Neutrophil (primary cell): ENCODE measurements at regions not wholly inside any gene's neighbourhood (a gene's known extent, or its start where the extent isn't known, plus 50 kb on each side); places are given as distances from the start of the nearest gene placed in this dataset.

Experiments used
- H3K27ac ChIP-seq: fragments of 200-600 bp; sonication (generic); 2 replicates; pipeline ENCODE4 v1.5.1; 2016; ENCODE audit warnings: mild to moderate bottlenecking, moderate library complexity
- H3K27me3 ChIP-seq: fragments of 200-600 bp; sonication (generic); 2 replicates; pipeline ENCODE4 v1.6.0; 2016; ENCODE audit warnings: mild to moderate bottlenecking
- H3K36me3 ChIP-seq: fragments of 200-600 bp; sonication (generic); 2 replicates; pipeline ENCODE4 v1.5.1; 2017
- H3K4me1 ChIP-seq, 2 experiments: fragments of 200-600 bp in 1 of 2; sonication (generic) in 1 of 2; 1 replicate in 1 of 2; 2 replicates in 1 of 2; pipeline versions ENCODE4 v1.5.1 to v1.6.1; 2013 to 2016; ENCODE audit warnings: low read depth in 1 of 2, low read length in 1 of 2, mild to moderate bottlenecking in 1 of 2, moderate library complexity in 1 of 2; ENCODE audit not compliant: control insufficient read depth in 1 of 2, insufficient read depth in 1 of 2
- H3K4me3 ChIP-seq, 2 experiments: fragments of 200-600 bp in 1 of 2; sonication (generic) in 1 of 2; 1 replicate in 1 of 2; 2 replicates in 1 of 2; pipeline ENCODE4 v1.5.1; 2013 to 2016; ENCODE audit warnings: low read depth in 1 of 2, low read length in 1 of 2, mild to moderate bottlenecking in 1 of 2, moderate library complexity in 1 of 2
- H3K9me3 ChIP-seq: fragments of 200-600 bp; sonication (generic); 2 replicates; pipeline ENCODE4 v1.5.1; 2016
- TF ChIP-seq, protein P1 (sequence below): fragments of 200-600 bp; sonication (generic); IDR thresholded peaks from 2 replicates; pipeline ENCODE4 v1.5.1; 2016; ENCODE audit warnings: antibody characterized with exemption

DNA sequence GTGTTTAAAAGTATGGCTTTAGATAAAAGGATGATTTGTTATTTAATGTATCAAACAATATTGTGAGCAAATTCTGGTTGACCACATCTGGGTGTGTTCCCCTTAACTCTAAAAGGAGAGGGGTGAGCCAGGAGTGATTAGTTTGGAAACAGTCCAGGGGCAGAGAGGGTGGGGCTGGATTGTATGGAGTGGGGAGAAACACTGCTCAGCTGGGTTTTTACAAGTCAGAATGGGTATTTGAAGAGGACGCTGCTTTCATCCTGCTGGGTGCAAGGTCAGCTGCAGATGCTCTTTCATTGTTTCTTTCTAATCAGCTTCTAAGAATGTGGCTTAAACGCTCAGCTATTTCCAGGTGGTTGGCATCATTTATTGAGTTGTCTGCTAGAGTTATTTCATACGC, 82.8 kb upstream of the LIMCH1 start:
- Histone ChIP-seq H3K4me1 (no peaks in the 10 kb centered on the region), H3K27ac (no peak overlapping the region), H3K4me3 (no peak overlapping the region), H3K36me3 (no peaks in the 10 kb centered on the region), H3K27me3 (no peaks in the 10 kb centered on the region), H3K9me3 (no peaks in the 10 kb centered on the region)
- TF ChIP-seq, protein P1, sequence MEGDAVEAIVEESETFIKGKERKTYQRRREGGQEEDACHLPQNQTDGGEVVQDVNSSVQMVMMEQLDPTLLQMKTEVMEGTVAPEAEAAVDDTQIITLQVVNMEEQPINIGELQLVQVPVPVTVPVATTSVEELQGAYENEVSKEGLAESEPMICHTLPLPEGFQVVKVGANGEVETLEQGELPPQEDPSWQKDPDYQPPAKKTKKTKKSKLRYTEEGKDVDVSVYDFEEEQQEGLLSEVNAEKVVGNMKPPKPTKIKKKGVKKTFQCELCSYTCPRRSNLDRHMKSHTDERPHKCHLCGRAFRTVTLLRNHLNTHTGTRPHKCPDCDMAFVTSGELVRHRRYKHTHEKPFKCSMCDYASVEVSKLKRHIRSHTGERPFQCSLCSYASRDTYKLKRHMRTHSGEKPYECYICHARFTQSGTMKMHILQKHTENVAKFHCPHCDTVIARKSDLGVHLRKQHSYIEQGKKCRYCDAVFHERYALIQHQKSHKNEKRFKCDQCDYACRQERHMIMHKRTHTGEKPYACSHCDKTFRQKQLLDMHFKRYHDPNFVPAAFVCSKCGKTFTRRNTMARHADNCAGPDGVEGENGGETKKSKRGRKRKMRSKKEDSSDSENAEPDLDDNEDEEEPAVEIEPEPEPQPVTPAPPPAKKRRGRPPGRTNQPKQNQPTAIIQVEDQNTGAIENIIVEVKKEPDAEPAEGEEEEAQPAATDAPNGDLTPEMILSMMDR, result no peak

DNA sequence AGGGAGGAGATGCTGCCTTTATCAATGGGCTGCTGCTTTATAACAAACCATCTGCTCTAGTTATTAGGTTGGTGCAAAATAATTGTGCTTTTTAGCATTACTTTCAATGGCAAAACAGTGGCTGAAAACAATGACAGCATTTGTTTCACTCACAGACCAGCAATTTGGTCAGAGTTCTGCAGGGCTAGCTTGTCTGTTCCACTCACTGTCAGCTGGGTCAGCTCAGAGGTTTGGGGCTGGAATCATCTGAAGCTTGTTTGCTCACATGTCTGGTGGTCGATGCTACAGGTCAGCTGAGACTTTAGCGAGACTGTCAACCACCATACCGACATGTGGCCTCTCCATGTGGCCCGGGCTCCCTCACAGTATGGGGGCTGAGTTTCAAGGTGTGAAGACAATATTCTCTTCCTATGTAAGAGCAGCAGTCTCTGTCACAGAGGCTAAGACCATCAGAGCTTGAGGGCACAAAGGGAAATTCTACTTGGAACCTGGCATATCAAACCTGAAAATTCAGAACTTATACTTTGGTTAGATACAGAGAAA, 81.3 kb upstream of the LIMCH1 start:
- H3K27ac ChIP-seq, result no peak overlapping the region
- TF ChIP-seq, protein P1, result no peak
- H3K4me3 ChIP-seq, result no peak overlapping the region
- no peaks in the 10 kb centered on the region for H3K9me3 ChIP-seq
- H3K4me1 ChIP-seq, result no peaks in the 10 kb centered on the region
- no peaks in the 10 kb centered on the region for H3K27me3 ChIP-seq
- H3K36me3 ChIP-seq, result no peaks in the 10 kb centered on the region

- H3K27me3 ChIP-seq, result no peaks in the 10 kb centered on the region
- TF ChIP-seq, protein P1, result no peak
- no peak overlapping the region for H3K4me3 ChIP-seq
- no peaks in the 10 kb centered on the region for H3K4me1 ChIP-seq
- no peak overlapping the region for H3K27ac ChIP-seq
- no peaks in the 10 kb centered on the region for H3K36me3 ChIP-seq
- no peaks in the 10 kb centered on the region for H3K9me3 ChIP-seq
Observed at GRCh38 chr4:41458689-41459088, 79.3 kb upstream of the LIMCH1 start.

DNA sequence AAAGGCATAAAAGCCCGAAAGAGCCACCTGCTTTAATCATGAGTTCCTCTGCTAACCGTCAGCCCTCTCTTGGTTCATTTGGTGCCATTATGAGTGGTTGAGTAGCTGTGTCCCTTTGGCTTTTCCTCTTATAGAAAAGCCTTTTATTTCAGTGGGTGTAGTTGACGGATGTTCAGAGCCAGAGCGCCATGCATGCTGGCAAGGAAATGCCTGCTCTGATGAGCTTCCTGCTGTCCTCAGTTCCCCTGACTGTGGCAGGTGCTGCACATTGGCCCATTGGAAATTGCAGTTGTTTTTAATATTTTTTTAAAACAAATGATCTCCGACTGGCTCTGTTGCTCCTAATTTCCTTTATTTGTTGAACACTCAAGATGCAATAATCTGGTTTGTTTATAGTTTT, 77.3 kb upstream of the LIMCH1 start:
- Histone ChIP-seq H3K27ac (no peak overlapping the region), H3K27me3 (no peaks in the 10 kb centered on the region), H3K9me3 (no peaks in the 10 kb centered on the region), H3K36me3 (no peaks in the 10 kb centered on the region), H3K4me3 (no peak overlapping the region), H3K4me1 (no peaks in the 10 kb centered on the region)
- TF ChIP-seq, protein P1, result no peak

DNA sequence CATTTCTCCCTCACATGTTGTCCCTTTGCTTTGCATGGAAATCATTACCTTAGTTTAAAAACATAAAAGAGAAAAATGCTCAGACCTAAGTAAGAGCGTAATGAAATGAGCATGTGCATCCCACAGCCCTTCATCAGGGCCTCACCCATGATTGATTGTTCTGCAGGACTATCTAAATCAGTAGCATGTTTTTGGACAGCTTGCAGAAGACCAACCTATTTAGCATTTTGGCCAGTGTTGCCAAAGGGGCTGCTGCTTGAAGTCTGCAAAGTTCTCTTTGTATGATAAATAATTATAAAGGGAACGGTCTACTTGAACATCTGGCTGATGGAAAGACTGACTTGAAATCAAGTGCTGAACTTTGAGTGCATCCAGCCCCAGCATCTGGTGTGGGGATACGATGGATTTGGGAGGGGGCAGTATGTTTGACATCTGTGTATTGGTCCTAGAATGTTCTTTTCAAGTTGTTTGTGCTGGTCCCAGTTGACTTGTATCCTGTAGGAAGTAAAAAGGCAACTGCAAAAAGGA, 76.1 kb upstream of the LIMCH1 start:
- no peak overlapping the region for H3K27ac ChIP-seq

More for the DNA sequence above, 76.1 kb upstream of the LIMCH1 start:
- H3K4me1 ChIP-seq, result no peaks in the 10 kb centered on the region
- TF ChIP-seq, protein P1, result no peak
- H3K27me3 ChIP-seq, result no peaks in the 10 kb centered on the region
- H3K36me3 ChIP-seq, result no peaks in the 10 kb centered on the region
- no peaks in the 10 kb centered on the region for H3K9me3 ChIP-seq
- H3K4me3 ChIP-seq, result no peak overlapping the region
